PC-3 (cell line): ENCODE measurements at regions not wholly inside any gene's neighbourhood (a gene's known extent, or its start where the extent isn't known, plus 50 kb on each side); places are given as distances from the start of the nearest gene placed in this dataset.

Experiments used
- ATAC-seq: fragments of 200-7000 bp; cut with Tn5 transposase; 2 replicates; pipeline ENCODE4 v1.9.1; 2020; ENCODE audit warnings: mild to moderate bottlenecking, moderate library complexity
- BruUV-seq: library from RNA; stranded (reverse); fragments of 400-500 nt; replicated peaks from 2 replicates; lab custom pipeline; 2021; lab: Mats Ljungman, UMichigan
- CTCF ChIA-PET: fragments of 300-600 bp; sonication (Branson Sonifier 250); formaldehyde crosslinking; loops from one replicate; lab custom pipeline; 2022; ENCODE audit warnings: antibody characterized with exemption; lab: Charles Lee
- POLR2A ChIA-PET: fragments of 300-600 bp; sonication (Branson Sonifier 250); formaldehyde crosslinking; loops from one replicate; lab custom pipeline; 2022; ENCODE audit warnings: antibody characterized with exemption; ENCODE audit not compliant: unreplicated experiment; lab: Charles Lee
- DNase-seq: peaks from one replicate; pipeline ENCODE4 v3.0.0-alpha.2; 2015
- H2AFZ ChIP-seq: fragments of 300-600 bp; sonication (generic); 2 replicates; pipeline ENCODE4 v1.6.0; 2016; ENCODE audit warnings: antibody characterized with exemption, low read length
- H3F3A ChIP-seq: fragments of 300-600 bp; sonication (generic); one replicate; pipeline ENCODE4 v1.6.0; 2017; ENCODE audit warnings: antibody characterized with exemption, low read length, control low read depth, mild to moderate bottlenecking; ENCODE audit not compliant: unreplicated experiment
- H3K27ac ChIP-seq: fragments of 300-600 bp; sonication (generic); 2 replicates; pipeline ENCODE4 v1.5.1; 2016; ENCODE audit warnings: mild to moderate bottlenecking, low read length
- H3K27me3 ChIP-seq: fragments of 300-600 bp; sonication (generic); 2 replicates; pipeline ENCODE4 v1.6.1; 2016; ENCODE audit warnings: low read length, mixed read lengths
- H3K36me3 ChIP-seq: fragments of 300-600 bp; sonication (generic); 2 replicates; pipeline ENCODE4 v1.6.1; 2016; ENCODE audit warnings: low read depth, mixed run types, low read length, mixed read lengths
- H3K4me1 ChIP-seq: fragments of 300-600 bp; sonication (generic); 2 replicates; pipeline ENCODE4 v1.5.1; 2016; ENCODE audit warnings: low read length; ENCODE audit not compliant: insufficient read depth
- H3K4me2 ChIP-seq: fragments of 300-600 bp; sonication (generic); 2 replicates; pipeline ENCODE4 v1.6.0; 2016; ENCODE audit warnings: low read length
- H3K4me3 ChIP-seq: fragments of 300-600 bp; sonication (generic); 2 replicates; pipeline ENCODE4 v1.5.1; 2016; ENCODE audit warnings: mild to moderate bottlenecking, low read length, mixed read lengths
- H3K79me2 ChIP-seq: fragments of 300-600 bp; sonication (generic); 2 replicates; pipeline ENCODE4 v1.6.1; 2017; ENCODE audit warnings: low read length, mixed read lengths
- H3K9ac ChIP-seq: fragments of 300-600 bp; sonication (generic); 2 replicates; pipeline ENCODE4 v1.6.0; 2016; ENCODE audit warnings: mild to moderate bottlenecking, low read length
- H3K9me2 ChIP-seq: fragments of 300-600 bp; sonication (generic); replicated peaks from 2 replicates; pipeline ENCODE4 v1.6.1; 2016; ENCODE audit warnings: mixed run types, low read length, mixed read lengths
- H3K9me3 ChIP-seq: fragments of 300-600 bp; sonication (generic); 2 replicates; pipeline ENCODE4 v1.6.1; 2016; ENCODE audit warnings: low read length, mixed read lengths
- H4K20me1 ChIP-seq: fragments of 300-600 bp; sonication (generic); 2 replicates; pipeline ENCODE4 v1.6.1; 2016; ENCODE audit warnings: low read length, mixed read lengths
- EZH2 ChIP-seq: fragments of 300-600 bp; sonication (generic); IDR thresholded peaks from one replicate; pipeline ENCODE4 v1.6.1; 2017; ENCODE audit warnings: antibody characterized with exemption, mild to moderate bottlenecking, low read length; ENCODE audit not compliant: unreplicated experiment
- EZH2phosphoT487 ChIP-seq: fragments of 300-600 bp; sonication (generic); IDR thresholded peaks from 2 replicates; pipeline ENCODE4 v1.6.1; 2018; ENCODE audit warnings: mild to moderate bottlenecking, antibody characterized with exemption, low read length, borderline replicate concordance
- intact Hi-C: fragments of 100-400 bp; cut with micrococcal nuclease; formaldehyde crosslinking; loops from 2 replicates; pipeline ENCODE4 v1.9.0; 2023
- TF ChIP-seq, protein P1 (sequence below): fragments of 300-600 bp; sonication (generic); conservative IDR thresholded peaks from 2 replicates; pipeline ENCODE4 v1.5.1; 2017; ENCODE audit warnings: antibody characterized with exemption, low read depth, mild to moderate bottlenecking, low read length

DNA sequence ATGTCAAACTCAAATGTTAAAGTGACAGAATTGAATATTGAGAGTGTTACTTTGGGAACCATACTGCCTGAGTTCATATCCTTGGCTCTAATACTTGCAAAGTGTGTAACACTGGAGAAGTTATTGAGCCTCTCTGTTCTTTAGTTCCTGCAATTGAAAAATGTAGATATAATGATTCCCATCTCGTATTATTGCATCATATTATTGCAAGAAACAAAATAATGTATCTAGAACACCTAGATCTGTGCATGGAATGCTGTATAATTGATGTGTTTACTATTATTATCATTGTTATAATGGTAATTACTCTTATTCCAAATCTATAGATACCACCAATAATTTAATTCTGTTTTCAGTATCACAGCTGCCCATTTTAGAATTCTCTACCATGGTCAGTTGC is 310.3 kb downstream of the GABRG2 start:
- intact Hi-C loops = no loop called here
- BruUV-seq = no TSS peak
- Histone ChIP-seq H3K9me2 (no peaks in the 10 kb centered on the region), H3K27ac (no peak overlapping the region), H3K9ac (no peak overlapping the region), H3K79me2 (no peaks in the 10 kb centered on the region), H3K4me1 (no peaks in the 10 kb centered on the region), H3K36me3 (no peaks in the 10 kb centered on the region), H3K27me3 (no peaks in the 10 kb centered on the region), H3K9me3 (peaks cover 3% of the 10 kb centered on the region; the same call in 1 of the 2 replicates), H3F3A (no peaks in the 10 kb centered on the region), H4K20me1 (no peaks in the 10 kb centered on the region), H2AFZ (no peak overlapping the region), H3K4me3 (no peak overlapping the region), H3K4me2 (no peak overlapping the region)
- TF ChIP-seq EZH2phosphoT487 (no peak), EZH2 (no peak)
- TF ChIP-seq, protein P1, sequence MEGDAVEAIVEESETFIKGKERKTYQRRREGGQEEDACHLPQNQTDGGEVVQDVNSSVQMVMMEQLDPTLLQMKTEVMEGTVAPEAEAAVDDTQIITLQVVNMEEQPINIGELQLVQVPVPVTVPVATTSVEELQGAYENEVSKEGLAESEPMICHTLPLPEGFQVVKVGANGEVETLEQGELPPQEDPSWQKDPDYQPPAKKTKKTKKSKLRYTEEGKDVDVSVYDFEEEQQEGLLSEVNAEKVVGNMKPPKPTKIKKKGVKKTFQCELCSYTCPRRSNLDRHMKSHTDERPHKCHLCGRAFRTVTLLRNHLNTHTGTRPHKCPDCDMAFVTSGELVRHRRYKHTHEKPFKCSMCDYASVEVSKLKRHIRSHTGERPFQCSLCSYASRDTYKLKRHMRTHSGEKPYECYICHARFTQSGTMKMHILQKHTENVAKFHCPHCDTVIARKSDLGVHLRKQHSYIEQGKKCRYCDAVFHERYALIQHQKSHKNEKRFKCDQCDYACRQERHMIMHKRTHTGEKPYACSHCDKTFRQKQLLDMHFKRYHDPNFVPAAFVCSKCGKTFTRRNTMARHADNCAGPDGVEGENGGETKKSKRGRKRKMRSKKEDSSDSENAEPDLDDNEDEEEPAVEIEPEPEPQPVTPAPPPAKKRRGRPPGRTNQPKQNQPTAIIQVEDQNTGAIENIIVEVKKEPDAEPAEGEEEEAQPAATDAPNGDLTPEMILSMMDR = no peak
- ChIA-PET CTCF (no interaction called here), POLR2A (no interaction called here)
- no peak for DNase-seq
- no peak for ATAC-seq

DNA sequence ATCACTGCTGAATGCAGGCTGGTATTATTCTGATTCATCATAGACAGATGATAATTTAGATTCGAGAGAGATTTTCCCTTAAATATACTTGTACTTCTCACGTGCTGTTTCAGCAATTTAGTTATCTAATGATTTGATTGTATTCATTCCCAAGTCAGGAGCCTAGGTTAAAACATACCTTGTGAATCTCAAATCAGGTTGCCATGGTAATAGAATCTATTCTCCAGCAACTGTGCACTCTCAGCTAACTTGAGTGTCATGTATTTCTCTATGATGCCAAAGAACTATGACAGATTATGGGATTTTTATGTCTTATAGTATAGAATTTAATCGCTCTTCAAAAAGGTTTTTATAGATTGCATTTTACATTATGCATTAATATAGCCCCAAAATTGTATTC is 315.3 kb downstream of the GABRG2 start:
- no peaks in the 10 kb centered on the region for H3K9me2 ChIP-seq
- H3K9ac ChIP-seq = no peak overlapping the region
- H3K9me3 ChIP-seq = no peaks in the 10 kb centered on the region
- BruUV-seq = no TSS peak
- ATAC-seq (no peak), DNase-seq (no peak)
- no peaks in the 10 kb centered on the region for H3K27me3 ChIP-seq
- no peak overlapping the region for H2AFZ ChIP-seq
- H3K79me2 ChIP-seq = no peaks in the 10 kb centered on the region
- intact Hi-C loops = no loop called here
- H3F3A ChIP-seq = no peaks in the 10 kb centered on the region
- ChIA-PET POLR2A (no interaction called here), CTCF (no interaction called here)
- H3K4me1 ChIP-seq = no peaks in the 10 kb centered on the region
- TF ChIP-seq, protein P1 = no peak
- TF ChIP-seq EZH2 (no peak), EZH2phosphoT487 (no peak)
- H3K4me2 ChIP-seq = no peak overlapping the region
- no peaks in the 10 kb centered on the region for H3K36me3 ChIP-seq
- H4K20me1 ChIP-seq = no peaks in the 10 kb centered on the region
- no peak overlapping the region for H3K4me3 ChIP-seq
- no peak overlapping the region for H3K27ac ChIP-seq

DNA sequence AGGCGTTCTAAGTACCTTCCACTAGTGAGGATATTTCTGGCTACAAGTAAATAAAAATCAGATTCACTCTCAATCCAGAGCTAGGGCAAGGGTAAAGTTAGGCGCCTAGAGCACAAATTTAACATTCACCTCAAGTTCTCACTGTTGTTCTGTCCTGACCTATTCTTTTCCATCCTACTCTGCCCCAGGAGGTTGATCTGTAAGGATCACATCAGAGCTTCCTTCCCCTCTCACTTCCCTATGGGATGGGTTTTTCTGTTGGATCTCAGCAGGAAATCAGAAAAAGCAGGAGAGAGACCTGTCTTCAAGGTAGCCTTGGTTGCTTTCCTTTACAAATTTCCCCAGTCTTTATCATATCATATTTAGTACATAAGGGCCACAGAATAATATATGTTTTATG is 316.7 kb downstream of the GABRG2 start:
- no TSS peak for BruUV-seq
- H3K9me2 ChIP-seq = no peaks in the 10 kb centered on the region
- no peaks in the 10 kb centered on the region for H4K20me1 ChIP-seq
- ChIA-PET CTCF (no interaction called here), POLR2A (no interaction called here)
- no peak overlapping the region for H3K4me2 ChIP-seq
- H2AFZ ChIP-seq = no peak overlapping the region
- H3F3A ChIP-seq = no peaks in the 10 kb centered on the region
- H3K79me2 ChIP-seq = no peaks in the 10 kb centered on the region
- H3K27ac ChIP-seq = no peak overlapping the region
- H3K9ac ChIP-seq = no peak overlapping the region
- H3K4me1 ChIP-seq = no peaks in the 10 kb centered on the region
- no peak for ATAC-seq
- no peaks in the 10 kb centered on the region for H3K36me3 ChIP-seq
- H3K4me3 ChIP-seq = no peak overlapping the region
- DNase-seq = no peak
- no peaks in the 10 kb centered on the region for H3K9me3 ChIP-seq
- H3K27me3 ChIP-seq = no peaks in the 10 kb centered on the region
- no peak for TF ChIP-seq EZH2phosphoT487
- TF ChIP-seq, protein P1 = no peak
- TF ChIP-seq EZH2 = no peak
- intact Hi-C loops = no loop called here
